Spleen (tissue), 11 donors: ENCODE measurements at regions not wholly inside any gene's neighbourhood (a gene's known extent, or its start where the extent isn't known, plus 50 kb on each side); places are given as distances from the start of the nearest gene placed in this dataset.

Experiments
- DNase-seq: peaks from one replicate; pipeline ENCODE4 v3.0.0-alpha.2; 2020
- H3K27ac ChIP-seq, 8 donors: fragments of 200-600 bp; sonication (generic) in 7 of 8; 1 replicate in 4 of 8; 2 replicates in 4 of 8; pipeline versions ENCODE4 v1.5.0 to v1.8.0; 2016 to 2021; ENCODE audit warnings: inconsistent platforms in 4 of 8, mild to moderate bottlenecking in 4 of 8, moderate library complexity in 1 of 8
- H3K27me3 ChIP-seq, 7 donors: fragments of 200-600 bp; sonication (generic) in 6 of 7; replicated peaks in 1 of 7; 1 replicate in 4 of 7; 2 replicates in 3 of 7; pipeline versions ENCODE4 v1.5.0 to v1.8.0; 2016 to 2021; ENCODE audit warnings: inconsistent platforms in 3 of 7, mild to moderate bottlenecking in 1 of 7
- H3K36me3 ChIP-seq, 6 donors: fragments of 200-600 bp; sonication (generic) in 5 of 6; 1 replicate in 4 of 6; 2 replicates in 2 of 6; pipeline versions ENCODE4 v1.5.0 to v1.8.0; 2016 to 2021; ENCODE audit warnings: inconsistent platforms in 2 of 6
- H3K4me1 ChIP-seq, 6 donors: fragments of 200-600 bp; sonication (generic) in 5 of 6; 1 replicate in 3 of 6; 2 replicates in 3 of 6; pipeline versions ENCODE4 v1.5.0 to v1.8.0; 2016 to 2021; ENCODE audit warnings: inconsistent platforms in 3 of 6
- H3K4me3 ChIP-seq, 8 donors: fragments of 200-600 bp; sonication (generic) in 7 of 8; 1 replicate in 4 of 8; 2 replicates in 4 of 8; pipeline versions ENCODE4 v1.5.0 to v1.8.0; 2016 to 2021; ENCODE audit warnings: inconsistent platforms in 4 of 8, mild to moderate bottlenecking in 4 of 8, moderate library complexity in 2 of 8
- H3K9me3 ChIP-seq, 8 donors: fragments of 200-600 bp; sonication (generic) in 7 of 8; 1 replicate in 4 of 8; 2 replicates in 4 of 8; pipeline versions ENCODE4 v1.5.0 to v1.8.0; 2016 to 2021; ENCODE audit warnings: inconsistent platforms in 4 of 8
- CTCF ChIP-seq, 11 experiments: fragments of 200-600 bp in 7 of 11; fragments of 450-650 bp in 4 of 11; sonication (generic) in 4 of 11; IDR thresholded peaks in 8 of 11; conservative IDR thresholded peaks in 3 of 11; 1 replicate in 7 of 11; 2 replicates in 4 of 11; pipeline versions ENCODE4 v1.4.0 to v1.8.0; 2016 to 2021; ENCODE audit warnings: antibody characterized with exemption in 11 of 11, inconsistent platforms in 4 of 11, mild to moderate bottlenecking in 1 of 11
- POLR2A ChIP-seq, 3 donors: fragments of 450-650 bp; IDR thresholded peaks; one replicate each; pipeline ENCODE4 v1.5.1; 2017; ENCODE audit warnings: antibody characterized with exemption in 3 of 3, mild to moderate bottlenecking in 1 of 3
- POLR2AphosphoS5 ChIP-seq, 3 donors: sonication (generic); formaldehyde crosslinking; IDR thresholded peaks; one replicate each; pipeline ENCODE4 v1.5.1; 2017; ENCODE audit warnings: antibody characterized with exemption in 3 of 3
- WGBS, 5 donors: extraction: QIAGEN DNeasy Blood & Tissue Kit in 3 of 5; methylation state at CpG; one replicate each; pipeline versions ENCODE4 v1.1.5 to v1.1.7; 2013 to 2018; 5-methylcytosine and 5-hydroxymethylcytosine counted together
- intact Hi-C: fragments of 100-400 bp; cut with DNase I; formaldehyde crosslinking; loops from one replicate; pipeline ENCODE4 v1.15.0; 2023; ENCODE audit warnings: low total_unique reads
- donor health status: healthy with polysubstance abuse.
- donor health status: DM: no; HTN: no; CAD: no; lungs with moderate emphysema.
- donor health status: DM: no; HTN: no; CAD: no.
- donor health status: Bipolar disorder and iron deficiency.
- donor health status: healthy.
- donor health status: DM: no; HTN: no; CAD: no.
- donor health status: DM: yes; HTN: yes; CAD: no.

- no peak overlapping the region for H3K27ac ChIP-seq
- no peaks in the 10 kb centered on the region for H3K4me1 ChIP-seq
- no peaks in the 10 kb centered on the region for H3K27me3 ChIP-seq
- WGBS, 5 donors, result 73 to 79% (median 78%) methylated on average over 6 of the region's 6 CpGs
- no peak for TF ChIP-seq CTCF (IDR thresholded peaks at IDR 0.05 in 8 of 11, conservative IDR thresholded peaks at IDR 0.05 in 3 of 11)
- no peak for TF ChIP-seq POLR2AphosphoS5 (IDR thresholded peaks at IDR 0.05)
- TF ChIP-seq POLR2A (IDR thresholded peaks at IDR 0.05), result no peak
- no peaks in the 10 kb centered on the region for H3K36me3 ChIP-seq
- H3K9me3 ChIP-seq, result no peaks in the 10 kb centered on the region
- intact Hi-C loops, result no loop called here
- no peak for DNase-seq
- no peak overlapping the region for H3K4me3 ChIP-seq
Observed at GRCh38 chr9:68653141-68653595, 51.9 kb upstream of the PIP5K1B start.

- no peaks in the 10 kb centered on the region for H3K27me3 ChIP-seq
- H3K4me1 ChIP-seq, result no peaks in the 10 kb centered on the region
- H3K4me3 ChIP-seq, result no peak overlapping the region
- no peaks in the 10 kb centered on the region for H3K36me3 ChIP-seq
- no peak for TF ChIP-seq POLR2AphosphoS5 (IDR thresholded peaks at IDR 0.05)
- no peak for TF ChIP-seq POLR2A (IDR thresholded peaks at IDR 0.05)
- no peak for TF ChIP-seq CTCF (IDR thresholded peaks at IDR 0.05 in 8 of 11, conservative IDR thresholded peaks at IDR 0.05 in 3 of 11)
- WGBS, 5 donors, result 60 to 84% (median 74%) methylated on average over 5 of the region's 5 CpGs
- no peak overlapping the region for H3K27ac ChIP-seq
- no peaks in the 10 kb centered on the region for H3K9me3 ChIP-seq
- intact Hi-C loops, result no loop called here
- DNase-seq, result no peak
Observed at GRCh38 chr9:68654075-68654474, 51.0 kb upstream of the PIP5K1B start.
